Gastroesophageal sphincter (tissue), 3 donors: ENCODE measurements at regions not wholly inside any gene's neighbourhood (a gene's known extent, or its start where the extent isn't known, plus 50 kb on each side); places are given as distances from the start of the nearest gene placed in this dataset.
"Not testable (repeated sequence)": the region's sequence is repeated elsewhere in the genome, so short reads cannot be mapped to it uniquely, and the experiment has no call there.

Source experiments
- POLR2AphosphoS5 ChIP-seq: sonication (generic); formaldehyde crosslinking; IDR thresholded peaks from one replicate; pipeline ENCODE4 v1.6.1; 2017; ENCODE audit warnings: antibody characterized with exemption
- TF ChIP-seq, protein P1 (sequence below), 4 experiments: fragments of 200-600 bp in 2 of 4; fragments of 450-650 bp in 2 of 4; sonication (generic) in 1 of 4; IDR thresholded peaks; one replicate each; pipeline ENCODE4 v1.5.1; 2017 to 2019; ENCODE audit warnings: antibody characterized with exemption in 4 of 4, mild to moderate bottlenecking in 2 of 4, moderate library complexity in 2 of 4

DNA sequence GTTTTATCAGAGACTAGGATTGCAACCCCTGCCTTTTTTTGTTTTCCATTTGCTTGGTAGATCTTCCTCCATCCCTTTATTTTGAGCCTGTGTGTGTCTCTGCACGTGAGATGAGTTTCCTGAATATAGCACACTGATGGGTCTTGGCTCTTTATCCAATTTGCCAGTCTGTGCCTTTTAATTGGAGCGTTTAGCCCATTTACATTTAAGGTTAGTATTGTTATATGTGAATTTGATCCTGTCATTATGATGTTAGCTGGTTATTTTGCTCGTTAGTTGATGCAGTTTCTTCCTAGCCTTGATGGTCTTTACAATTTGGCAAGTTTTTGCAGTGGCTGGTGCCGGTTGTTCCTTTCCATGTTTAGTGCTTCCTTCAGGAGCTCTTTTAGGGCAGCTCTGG is 138.8 kb downstream of the LPIN1 start:
- TF ChIP-seq, protein P1, sequence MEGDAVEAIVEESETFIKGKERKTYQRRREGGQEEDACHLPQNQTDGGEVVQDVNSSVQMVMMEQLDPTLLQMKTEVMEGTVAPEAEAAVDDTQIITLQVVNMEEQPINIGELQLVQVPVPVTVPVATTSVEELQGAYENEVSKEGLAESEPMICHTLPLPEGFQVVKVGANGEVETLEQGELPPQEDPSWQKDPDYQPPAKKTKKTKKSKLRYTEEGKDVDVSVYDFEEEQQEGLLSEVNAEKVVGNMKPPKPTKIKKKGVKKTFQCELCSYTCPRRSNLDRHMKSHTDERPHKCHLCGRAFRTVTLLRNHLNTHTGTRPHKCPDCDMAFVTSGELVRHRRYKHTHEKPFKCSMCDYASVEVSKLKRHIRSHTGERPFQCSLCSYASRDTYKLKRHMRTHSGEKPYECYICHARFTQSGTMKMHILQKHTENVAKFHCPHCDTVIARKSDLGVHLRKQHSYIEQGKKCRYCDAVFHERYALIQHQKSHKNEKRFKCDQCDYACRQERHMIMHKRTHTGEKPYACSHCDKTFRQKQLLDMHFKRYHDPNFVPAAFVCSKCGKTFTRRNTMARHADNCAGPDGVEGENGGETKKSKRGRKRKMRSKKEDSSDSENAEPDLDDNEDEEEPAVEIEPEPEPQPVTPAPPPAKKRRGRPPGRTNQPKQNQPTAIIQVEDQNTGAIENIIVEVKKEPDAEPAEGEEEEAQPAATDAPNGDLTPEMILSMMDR (IDR thresholded peaks at IDR 0.05): not testable (repeated sequence)
- not testable (repeated sequence) for TF ChIP-seq POLR2AphosphoS5
